CD4-positive, alpha-beta T cell (primary cell): ENCODE measurements at regions not wholly inside any gene's neighbourhood (a gene's known extent, or its start where the extent isn't known, plus 50 kb on each side); places are given as distances from the start of the nearest gene placed in this dataset.

ENCODE experiments used
- ATAC-seq: fragments of 200-7000 bp; cut with Tn5 transposase; one replicate; pipeline ENCODE4 v1.10.0; 2022; ENCODE audit warnings: mild to moderate bottlenecking; ENCODE audit not compliant: poor library complexity
- CTCF ChIA-PET: fragments of 350-600 bp; sonication (Branson Sonifier 250); formaldehyde crosslinking; loops from one replicate; lab custom pipeline; 2021; ENCODE audit warnings: antibody characterized with exemption, inconsistent platforms; lab: Charles Lee
- POLR2A ChIA-PET: fragments of 350-600 bp; sonication (Branson Sonifier 250); formaldehyde crosslinking; loops from one replicate; lab custom pipeline; 2021; ENCODE audit warnings: antibody characterized with exemption, inconsistent platforms; lab: Charles Lee
- DNase-seq, 14 experiments: peaks; one replicate each; pipeline ENCODE4 v3.0.0-alpha.2; 2013 to 2020; ENCODE audit warnings: mixed read lengths in 2 of 14
- H3K27ac ChIP-seq, 2 donors: one replicate each; pipeline versions ENCODE4 v1.5.1 to v1.7.0; 2013; ENCODE audit warnings: low read length in 2 of 2, low read depth in 1 of 2, mild to moderate bottlenecking in 1 of 2
- H3K27me3 ChIP-seq, 2 experiments: 1 replicate in 1 of 2; 2 replicates in 1 of 2; pipeline versions ENCODE4 v1.6.1 to v1.7.0; 2013; ENCODE audit warnings: low read length in 2 of 2, control low read depth in 1 of 2, mild to moderate bottlenecking in 1 of 2, moderate library complexity in 1 of 2; ENCODE audit not compliant: insufficient read depth in 2 of 2, control insufficient read depth in 1 of 2
- H3K36me3 ChIP-seq: one replicate; pipeline ENCODE4 v1.6.1; 2013; ENCODE audit warnings: low read length, control low read depth; ENCODE audit not compliant: insufficient read depth
- H3K4me1 ChIP-seq: one replicate; pipeline ENCODE4 v1.6.1; 2013; ENCODE audit warnings: low read length, control low read depth; ENCODE audit not compliant: insufficient read depth
- H3K4me3 ChIP-seq: one replicate; pipeline ENCODE4 v1.5.1; 2013; ENCODE audit warnings: mild to moderate bottlenecking, low read length, moderate library complexity
- H3K9me3 ChIP-seq, 2 experiments: 1 replicate in 1 of 2; 2 replicates in 1 of 2; pipeline versions ENCODE4 v1.6.1 to v1.7.0; 2013; ENCODE audit warnings: low read length in 2 of 2, mild to moderate bottlenecking in 2 of 2, control low read depth in 1 of 2, moderate library complexity in 1 of 2; ENCODE audit not compliant: control insufficient read depth in 1 of 2, insufficient read depth in 1 of 2
- H3K27ac Mint-ChIP-seq: one replicate; pipeline ENCODE4 v1.8.0; 2020; ENCODE audit warnings: mixed read lengths
- H3K27me3 Mint-ChIP-seq: one replicate; pipeline ENCODE4 v1.8.0; 2021; ENCODE audit warnings: mixed read lengths
- H3K36me3 Mint-ChIP-seq: one replicate; pipeline ENCODE4 v1.8.0; 2021; ENCODE audit warnings: low read depth, mixed read lengths
- H3K4me1 Mint-ChIP-seq: one replicate; pipeline ENCODE4 v1.8.0; 2021; ENCODE audit warnings: low read depth, mixed read lengths
- H3K4me3 Mint-ChIP-seq: one replicate; pipeline ENCODE4 v1.8.0; 2020; ENCODE audit warnings: mild to moderate bottlenecking, mixed read lengths
- H3K9me3 Mint-ChIP-seq: one replicate; pipeline ENCODE4 v1.8.0; 2020; ENCODE audit warnings: mixed read lengths
- CTCF ChIP-seq: fragments of 200-600 bp; IDR thresholded peaks from one replicate; pipeline ENCODE4 v1.8.0; 2022; ENCODE audit warnings: antibody characterized with exemption, mild to moderate bottlenecking
- intact Hi-C, 2 experiments: fragments of 100-400 bp; cut with DNase I in 1 of 2; cut with micrococcal nuclease in 1 of 2; formaldehyde crosslinking; loops; one replicate each; pipeline versions ENCODE4 v1.15.1 to v1.9.0; 2023 to 2025; cut with DNase I, micrococcal nuclease

GRCh38 chr14:49401373-49401772 is 184.8 kb downstream of the RPS29 start:
- no peak for DNase-seq
- H3K27me3 Mint-ChIP-seq = no peaks in the 10 kb centered on the region
- no peak overlapping the region for H3K4me3 ChIP-seq
- CTCF ChIA-PET = no interaction called here
- no peaks in the 10 kb centered on the region for H3K36me3 Mint-ChIP-seq
- H3K9me3 ChIP-seq = no peaks in the 10 kb centered on the region
- no peak overlapping the region for H3K27ac Mint-ChIP-seq
- intact Hi-C loops = no loop called here
- H3K9me3 Mint-ChIP-seq = no peaks in the 10 kb centered on the region
- no peaks in the 10 kb centered on the region for H3K4me1 Mint-ChIP-seq
- H3K4me1 ChIP-seq = no peaks in the 10 kb centered on the region
- H3K27ac ChIP-seq = no peak overlapping the region
- ATAC-seq = no peak
- H3K4me3 Mint-ChIP-seq = no peak overlapping the region
- H3K36me3 ChIP-seq = no peaks in the 10 kb centered on the region
- H3K27me3 ChIP-seq = no peaks in the 10 kb centered on the region
- no peak for TF ChIP-seq CTCF
- POLR2A ChIA-PET = no interaction called here

GRCh38 chr14:49396801-49397200 is 189.4 kb downstream of the RPS29 start:
- POLR2A ChIA-PET = no interaction called here

GRCh38 chr14:49381778-49382177 is 204.4 kb downstream of the RPS29 start:
- no peak for TF ChIP-seq CTCF
- Mint-ChIP-seq H3K36me3 (no peaks in the 10 kb centered on the region), H3K4me3 (no peak overlapping the region), H3K4me1 (no peaks in the 10 kb centered on the region), H3K27me3 (peaks cover 38% of the 10 kb centered on the region), H3K27ac (no peak overlapping the region), H3K9me3 (peaks cover 2% of the 10 kb centered on the region)
- H3K9me3 ChIP-seq = peaks cover 0 to 6% of the 10 kb centered on the region in 2 experiments
- ATAC-seq (no peak), DNase-seq (no peak)
- intact Hi-C loops = no loop called here
- H3K36me3 ChIP-seq = no peaks in the 10 kb centered on the region
- POLR2A ChIA-PET = no interaction called here
- no peak overlapping the region for H3K27ac ChIP-seq
- no peak overlapping the region for H3K4me3 ChIP-seq
- CTCF ChIA-PET = no interaction called here
- H3K27me3 ChIP-seq = peaks cover 3 to 13% of the 10 kb centered on the region in 2 experiments
- H3K4me1 ChIP-seq = no peaks in the 10 kb centered on the region

More at GRCh38 chr14:49396801-49397200, 189.4 kb downstream of the RPS29 start:
- TF ChIP-seq CTCF = no peak
- Histone ChIP-seq H3K27me3 (no peaks in the 10 kb centered on the region), H3K27ac (no peak overlapping the region), H3K4me3 (no peak overlapping the region), H3K36me3 (no peaks in the 10 kb centered on the region), H3K9me3 (no peaks in the 10 kb centered on the region), H3K4me1 (no peaks in the 10 kb centered on the region)
- no peak overlapping the region for H3K27ac Mint-ChIP-seq
- H3K36me3 Mint-ChIP-seq = no peaks in the 10 kb centered on the region
- CTCF ChIA-PET = no interaction called here
- ATAC-seq = no peak
- peaks cover 9% of the 10 kb centered on the region for H3K27me3 Mint-ChIP-seq
- no peaks in the 10 kb centered on the region for H3K9me3 Mint-ChIP-seq
- no peaks in the 10 kb centered on the region for H3K4me1 Mint-ChIP-seq
- no peak overlapping the region for H3K4me3 Mint-ChIP-seq
- no peak for DNase-seq
- intact Hi-C loops = no loop called here
